H1 (cell line): ENCODE measurements at regions not wholly inside any gene's neighbourhood (a gene's known extent, or its start where the extent isn't known, plus 50 kb on each side); places are given as distances from the start of the nearest gene placed in this dataset.

Source experiments
- CTCF ChIA-PET: fragments of 300-600 bp; sonication (Branson Sonifier 250); formaldehyde crosslinking; loops from one replicate; lab custom pipeline; 2021; ENCODE audit not compliant: partially characterized antibody; lab: Charles Lee
- POLR2A ChIA-PET: fragments of 300-600 bp; sonication (Branson Sonifier 250); formaldehyde crosslinking; loops from one replicate; lab custom pipeline; 2021; ENCODE audit warnings: inconsistent platforms; ENCODE audit not compliant: partially characterized antibody; lab: Charles Lee
- DNase-seq, 2 experiments: peaks; one replicate each; pipeline versions ENCODE4 v3.0.0 to v3.0.0-alpha.2; 2010 to 2022; ENCODE audit warnings: low spot score in 2 of 2, low read depth in 1 of 2, mixed read lengths in 1 of 2
- FAIRE-seq: peaks from 2 replicates; lab custom pipeline; 2011; peaks lifted over from hg19 to GRCh38; lab: Jason Lieb, UNC
- H2AFZ ChIP-seq: 2 replicates; pipeline ENCODE4 v1.8.1; 2012; ENCODE audit warnings: low read length, inconsistent platforms
- H2AK5ac ChIP-seq: 2 replicates; pipeline ENCODE4 v1.6.1; 2013; ENCODE audit warnings: low read depth, low read length
- H2BK120ac ChIP-seq: replicated peaks from 2 replicates; pipeline ENCODE3; 2013; ENCODE audit warnings: low read depth, low read length, inconsistent platforms
- H2BK12ac ChIP-seq: 2 replicates; pipeline ENCODE4 v1.6.1; 2013; ENCODE audit warnings: low read depth, low read length
- H2BK15ac ChIP-seq: 2 replicates; pipeline ENCODE4 v1.6.1; 2013; ENCODE audit warnings: low read length
- H2BK20ac ChIP-seq: 2 replicates; pipeline ENCODE4 v1.6.1; 2013; ENCODE audit warnings: low read length
- H2BK5ac ChIP-seq: 2 replicates; pipeline ENCODE4 v1.6.1; 2013; ENCODE audit warnings: low read depth, low read length
- H3K14ac ChIP-seq: 2 replicates; pipeline ENCODE4 v1.6.1; 2013; ENCODE audit warnings: inconsistent platforms; ENCODE audit not compliant: insufficient read length
- H3K18ac ChIP-seq: 2 replicates; pipeline ENCODE4 v1.6.1; 2013; ENCODE audit warnings: low read length; ENCODE audit errors: extremely low read depth
- H3K23ac ChIP-seq: 2 replicates; pipeline ENCODE4 v1.6.1; 2013; ENCODE audit warnings: inconsistent platforms; ENCODE audit not compliant: insufficient read length
- H3K23me2 ChIP-seq: 2 replicates; pipeline ENCODE4 v1.6.1; 2013; ENCODE audit warnings: low read depth, low read length
- H3K27ac ChIP-seq: 2 replicates; pipeline ENCODE4 v1.6.1; 2011; ENCODE audit warnings: low read depth, low read length, inconsistent platforms
- H3K27me3 ChIP-seq, 4 experiments: replicated peaks in 1 of 4; 1 replicate in 1 of 4; 2 replicates in 3 of 4; pipeline versions ENCODE4 v1.6.1 to v1.8.1; 2011 to 2013; ENCODE audit warnings: low read length in 3 of 4, mild to moderate bottlenecking in 3 of 4, inconsistent platforms in 2 of 4, mixed read lengths in 2 of 4, moderate library complexity in 1 of 4; ENCODE audit not compliant: control insufficient read depth in 3 of 4, insufficient read depth in 3 of 4; ENCODE audit errors: extremely low read depth in 1 of 4
- H3K36me3 ChIP-seq, 4 experiments: 2 replicates each; pipeline versions ENCODE4 v1.6.1 to v1.8.1; 2011 to 2013; ENCODE audit warnings: mild to moderate bottlenecking in 4 of 4, low read length in 3 of 4, moderate library complexity in 2 of 4, control low read depth in 1 of 4, inconsistent platforms in 1 of 4; ENCODE audit not compliant: insufficient read depth in 4 of 4, control insufficient read depth in 2 of 4
- H3K4ac ChIP-seq: replicated peaks from 2 replicates; pipeline ENCODE3; 2013; ENCODE audit warnings: low read length, low read depth, mixed read lengths, inconsistent platforms; ENCODE audit not compliant: insufficient read length
- H3K4me1 ChIP-seq, 4 experiments: replicated peaks in 1 of 4; 1 replicate in 1 of 4; 2 replicates in 3 of 4; pipeline versions ENCODE4 v1.6.1 to v1.8.1; 2011 to 2013; ENCODE audit warnings: low read length in 3 of 4, inconsistent platforms in 2 of 4, mixed read lengths in 1 of 4; ENCODE audit not compliant: insufficient read depth in 4 of 4, control insufficient read depth in 3 of 4
- H3K4me2 ChIP-seq, 2 experiments: 2 replicates each; pipeline versions ENCODE4 v1.6.1 to v1.8.1; 2011 to 2013; ENCODE audit warnings: low read depth in 2 of 2, low read length in 2 of 2, control low read depth in 1 of 2, inconsistent platforms in 1 of 2, mild to moderate bottlenecking in 1 of 2; ENCODE audit not compliant: insufficient read depth in 1 of 2
- H3K4me3 ChIP-seq, 4 experiments: fragments of 200-600, 300-600 bp in 1 of 4; sonication (generic), shearing (Covaris generic), sonication (Bioruptor Twin) in 1 of 4; 2 replicates each; pipeline versions ENCODE4 v1.5.1 to v1.8.1; 2011 to 2016; ENCODE audit warnings: low read length in 4 of 4, low read depth in 3 of 4, control low read depth in 2 of 4, inconsistent platforms in 2 of 4, mild to moderate bottlenecking in 2 of 4, mixed read lengths in 1 of 4, moderate library complexity in 1 of 4; ENCODE audit not compliant: insufficient read depth in 2 of 4; ENCODE audit errors: extremely low read depth in 1 of 4
- H3K56ac ChIP-seq: replicated peaks from 2 replicates; pipeline ENCODE3; 2013; ENCODE audit warnings: low read depth, mild to moderate bottlenecking, mixed read lengths, low read length, inconsistent platforms; ENCODE audit not compliant: insufficient read length
- H3K79me1 ChIP-seq: 2 replicates; pipeline ENCODE4 v1.6.1; 2013; ENCODE audit warnings: low read depth, low read length, control low read depth
- H3K79me2 ChIP-seq, 2 experiments: 2 replicates each; pipeline versions ENCODE4 v1.6.1 to v1.8.1; 2012 to 2013; ENCODE audit warnings: low read length in 2 of 2, mild to moderate bottlenecking in 2 of 2, inconsistent platforms in 1 of 2; ENCODE audit not compliant: insufficient read depth in 2 of 2, control insufficient read depth in 1 of 2
- H3K9ac ChIP-seq, 4 experiments: replicated peaks in 1 of 4; 1 replicate in 1 of 4; 2 replicates in 3 of 4; pipeline versions ENCODE4 v1.6.1 to v1.8.1; 2011 to 2013; ENCODE audit warnings: low read depth in 3 of 4, low read length in 3 of 4, control low read depth in 2 of 4, mild to moderate bottlenecking in 2 of 4, moderate library complexity in 2 of 4, inconsistent platforms in 1 of 4; ENCODE audit errors: extremely low read depth in 1 of 4
- H3K9me3 ChIP-seq, 2 experiments: 2 replicates each; pipeline versions ENCODE4 v1.6.1 to v1.8.1; 2012 to 2013; ENCODE audit warnings: mild to moderate bottlenecking in 2 of 2, moderate library complexity in 2 of 2, control low read depth in 1 of 2, inconsistent platforms in 1 of 2, low read depth in 1 of 2, low read length in 1 of 2, mixed read lengths in 1 of 2; ENCODE audit not compliant: insufficient read depth in 2 of 2
- H4K20me1 ChIP-seq, 2 experiments: replicated peaks in 1 of 2; 2 replicates each; pipeline versions ENCODE3 to v1.8.1; 2011 to 2013; ENCODE audit warnings: inconsistent platforms in 2 of 2, low read length in 2 of 2, mild to moderate bottlenecking in 1 of 2; ENCODE audit not compliant: insufficient read depth in 2 of 2, control insufficient read depth in 1 of 2
- H4K5ac ChIP-seq: 2 replicates; pipeline ENCODE4 v1.6.1; 2013; ENCODE audit warnings: low read length, low read depth, mixed read lengths, inconsistent platforms; ENCODE audit not compliant: insufficient read length
- H4K8ac ChIP-seq: 2 replicates; pipeline ENCODE4 v1.8.0; 2013; ENCODE audit warnings: mild to moderate bottlenecking, moderate library complexity, low read length, inconsistent platforms; ENCODE audit not compliant: insufficient read depth; ENCODE audit errors: extremely low read depth
- H4K91ac ChIP-seq: replicated peaks from 2 replicates; pipeline ENCODE3; 2013; ENCODE audit warnings: low read length, mixed read lengths, inconsistent platforms; ENCODE audit not compliant: insufficient read length
- RNF2 ChIP-seq: fragments of 200-900, 300-1000 bp; sonication (generic); IDR thresholded peaks from 2 replicates; pipeline ENCODE4 v1.7.1; 2016; ENCODE audit warnings: borderline replicate concordance, low read depth, mild to moderate bottlenecking, antibody characterized with exemption, low read length; ENCODE audit not compliant: poor library complexity, severe bottlenecking; ENCODE audit errors: missing control alignments
- WGBS, 2 experiments: shearing (Covaris generic) in 1 of 2; methylation state at CpG; one replicate each; pipeline versions ENCODE4 v1.1.6 to v1.1.7; 2013 to 2015; ENCODE audit warnings: low lambda C conversion rate in 2 of 2, mixed read lengths in 2 of 2, inconsistent platforms in 1 of 2, low coverage in 1 of 2, missing lambda C conversion rate in 1 of 2; ENCODE audit not compliant: insufficient replicate concordance in 2 of 2, insufficient coverage in 1 of 2, insufficient read length in 1 of 2; ENCODE audit errors: extremely low coverage in 1 of 2, missing lambda C conversion rate in 1 of 2; 5-methylcytosine and 5-hydroxymethylcytosine counted together

DNA sequence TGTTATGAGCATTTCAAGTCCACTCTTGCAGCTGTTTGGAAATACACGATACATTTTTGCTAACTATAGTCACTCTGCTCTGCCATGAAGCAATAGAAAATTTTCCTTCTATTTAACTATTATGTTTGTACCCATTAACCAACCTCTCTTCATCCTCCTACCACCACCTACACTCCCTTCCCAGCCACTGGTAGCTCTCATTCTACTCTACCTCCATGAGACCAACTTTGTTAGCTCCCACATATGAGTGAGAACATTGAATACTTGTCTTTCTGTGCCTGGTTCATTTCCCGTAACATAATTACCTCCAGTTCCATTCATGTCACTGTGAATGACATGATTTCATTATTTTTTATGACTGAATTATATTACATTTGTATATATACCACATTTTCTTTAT is 505.9 kb upstream of the CCNG1 start:
- H3K18ac ChIP-seq: no peak overlapping the region
- H3K36me3 ChIP-seq: no peaks in the 10 kb centered on the region; a peak in 1 of 8 replicates
- DNase-seq: no peak
- no peaks in the 10 kb centered on the region for H3K4me1 ChIP-seq
- WGBS, 2 experiments: 98% methylated on average over 2 of the region's 2 CpGs; no CpG with 5 or more reads in 1 of the 2 experiments
- no peak overlapping the region for H2BK12ac ChIP-seq
- H3K56ac ChIP-seq: no peak overlapping the region
- no peaks in the 10 kb centered on the region for H3K79me2 ChIP-seq
- H3K9me3 ChIP-seq: no peaks in the 10 kb centered on the region
- H3K27me3 ChIP-seq: no peaks in the 10 kb centered on the region
- H4K20me1 ChIP-seq: no peaks in the 10 kb centered on the region
- ChIA-PET CTCF (no interaction called here), POLR2A (no interaction called here)
- no peak overlapping the region for H3K9ac ChIP-seq
- no peak overlapping the region for H2BK20ac ChIP-seq
- no peak overlapping the region for H2AFZ ChIP-seq
- H4K91ac ChIP-seq: no peak overlapping the region
- no peak overlapping the region for H3K14ac ChIP-seq
- H3K23ac ChIP-seq: no peak overlapping the region
- H4K5ac ChIP-seq: no peak overlapping the region
- H3K79me1 ChIP-seq: no peaks in the 10 kb centered on the region
- no peak overlapping the region for H2BK120ac ChIP-seq
- H2BK5ac ChIP-seq: no peak overlapping the region
- no peak overlapping the region for H3K4ac ChIP-seq
- H3K23me2 ChIP-seq: no peaks in the 10 kb centered on the region
- H3K27ac ChIP-seq: no peak overlapping the region
- no peak for TF ChIP-seq RNF2
- TF ChIP-seq, all 59 proteins: peak for 0
- Histone ChIP-seq H3K4me3 (no peak overlapping the region), H4K8ac (no peak overlapping the region), H3K4me2 (no peak overlapping the region), H2AK5ac (no peak overlapping the region), H2BK15ac (no peak overlapping the region)
- FAIRE-seq: no peak
